ENCODE measurements at regions not wholly inside any gene's neighbourhood (a gene's known extent, or its start where the extent isn't known, plus 50 kb on each side); places are given as distances from the start of the nearest gene placed in this dataset.

GRCh38 chr21:14736162-14736561 is 190.0 kb upstream of the SAMSN1 start:
- TF ChIP-seq, protein P1, sequence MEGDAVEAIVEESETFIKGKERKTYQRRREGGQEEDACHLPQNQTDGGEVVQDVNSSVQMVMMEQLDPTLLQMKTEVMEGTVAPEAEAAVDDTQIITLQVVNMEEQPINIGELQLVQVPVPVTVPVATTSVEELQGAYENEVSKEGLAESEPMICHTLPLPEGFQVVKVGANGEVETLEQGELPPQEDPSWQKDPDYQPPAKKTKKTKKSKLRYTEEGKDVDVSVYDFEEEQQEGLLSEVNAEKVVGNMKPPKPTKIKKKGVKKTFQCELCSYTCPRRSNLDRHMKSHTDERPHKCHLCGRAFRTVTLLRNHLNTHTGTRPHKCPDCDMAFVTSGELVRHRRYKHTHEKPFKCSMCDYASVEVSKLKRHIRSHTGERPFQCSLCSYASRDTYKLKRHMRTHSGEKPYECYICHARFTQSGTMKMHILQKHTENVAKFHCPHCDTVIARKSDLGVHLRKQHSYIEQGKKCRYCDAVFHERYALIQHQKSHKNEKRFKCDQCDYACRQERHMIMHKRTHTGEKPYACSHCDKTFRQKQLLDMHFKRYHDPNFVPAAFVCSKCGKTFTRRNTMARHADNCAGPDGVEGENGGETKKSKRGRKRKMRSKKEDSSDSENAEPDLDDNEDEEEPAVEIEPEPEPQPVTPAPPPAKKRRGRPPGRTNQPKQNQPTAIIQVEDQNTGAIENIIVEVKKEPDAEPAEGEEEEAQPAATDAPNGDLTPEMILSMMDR (IDR thresholded peaks at IDR 0.05; ENCODE audit: insufficient read depth, low read depth, low read length) = no peak
- TF ChIP-seq EZH2 (IDR thresholded peaks at IDR 0.05; ENCODE audit: insufficient read depth, low read length) = no peak

All from astrocyte (in vitro differentiated cells and primary cell).